22Rv1 (cell line): ENCODE measurements at regions not wholly inside any gene's neighbourhood (a gene's known extent, or its start where the extent isn't known, plus 50 kb on each side); places are given as distances from the start of the nearest gene placed in this dataset.

ENCODE experiments used
- H3K27ac ChIP-seq: fragments of 450-650 bp; 2 replicates; pipeline ENCODE4 v1.5.1; 2017
- CTCF ChIP-seq: fragments of 450-650 bp; IDR thresholded peaks from 2 replicates; pipeline ENCODE4 v1.5.1; 2017; ENCODE audit warnings: mild to moderate bottlenecking
- ZFX ChIP-seq: fragments of 450-650 bp; IDR thresholded peaks from 2 replicates; pipeline ENCODE4 v1.6.1; 2017; ENCODE audit warnings: antibody characterized with exemption, borderline replicate concordance

- no peak overlapping the region for H3K27ac ChIP-seq
- TF ChIP-seq ZFX (no peak), CTCF (no peak)
Measured at GRCh38 chr6:155939253-155939652, 483.6 kb upstream of the NOX3 start.

- H3K27ac ChIP-seq = no peak overlapping the region
- TF ChIP-seq ZFX (no peak), CTCF (no peak)
Measured at GRCh38 chr6:155936551-155936950, 480.9 kb upstream of the NOX3 start.

GRCh38 chr6:155936127-155936526, 480.5 kb upstream of the NOX3 start:
- TF ChIP-seq CTCF (no peak), ZFX (no peak)
- H3K27ac ChIP-seq = no peak overlapping the region

DNA sequence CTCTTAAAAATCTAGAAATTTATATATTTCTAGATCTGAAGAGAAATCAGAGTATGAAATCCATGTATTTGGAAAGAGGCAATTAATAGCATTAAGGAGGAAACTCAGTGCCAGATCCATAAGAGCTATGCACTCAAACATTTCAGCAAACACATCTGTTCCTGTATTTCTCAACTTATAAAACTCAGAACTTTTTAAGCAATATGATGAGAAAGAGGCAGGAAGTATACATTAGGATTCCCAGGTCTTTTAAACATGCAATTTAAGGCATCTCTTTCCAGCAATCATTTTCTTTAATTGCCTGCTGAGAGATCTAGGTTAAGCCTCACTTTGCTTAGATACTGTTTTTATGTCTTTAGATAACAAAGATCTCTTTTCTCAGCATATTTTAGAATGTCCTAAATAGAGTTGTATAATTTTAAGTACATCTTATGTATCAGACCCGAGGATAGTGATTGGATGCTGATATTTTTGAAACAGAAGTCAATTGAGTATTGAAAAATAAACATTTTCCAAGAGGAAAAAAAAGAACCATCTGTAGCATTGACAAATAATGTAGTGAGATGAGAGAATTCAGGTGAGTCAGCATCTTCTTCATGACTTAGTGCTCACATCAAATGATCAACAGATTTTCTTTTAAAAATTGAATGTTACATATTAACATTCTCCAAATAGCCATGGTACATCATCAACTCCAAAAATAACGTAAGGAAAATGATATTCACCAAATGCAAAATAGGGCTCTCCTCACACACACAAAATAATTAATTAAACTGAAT, 461.4 kb upstream of the NOX3 start:
- TF ChIP-seq ZFX (no peak), CTCF (no peak)
- no peak overlapping the region for H3K27ac ChIP-seq

- H3K27ac ChIP-seq = no peak overlapping the region
- no peak for TF ChIP-seq CTCF
- no peak for TF ChIP-seq ZFX
Measured at GRCh38 chr6:155915651-155916050, 460.0 kb upstream of the NOX3 start.

DNA sequence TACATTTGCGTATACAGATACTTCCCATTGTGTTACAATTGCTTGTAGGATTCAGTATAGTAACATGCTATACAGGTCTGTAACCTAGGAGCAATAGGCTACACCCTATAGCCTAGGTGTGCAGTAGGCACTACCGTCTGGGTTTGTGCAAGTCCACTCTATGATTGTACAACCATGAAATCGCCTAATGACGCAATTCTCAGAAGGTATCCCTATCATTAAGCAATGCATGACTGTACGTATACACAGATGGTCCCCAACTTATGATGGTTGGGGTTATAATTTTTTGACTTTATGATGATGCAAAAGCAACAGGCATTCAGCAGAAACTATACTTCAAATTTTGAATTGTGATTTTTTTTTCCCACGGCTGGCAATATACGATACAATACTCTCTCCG, 458.2 kb upstream of the NOX3 start:
- H3K27ac ChIP-seq = no peak overlapping the region
- TF ChIP-seq ZFX (no peak), CTCF (no peak)

GRCh38 chr6:155909710-155910109, 454.1 kb upstream of the NOX3 start:
- H3K27ac ChIP-seq = no peak overlapping the region
- TF ChIP-seq CTCF (no peak), ZFX (no peak)
